K562 (cell line): ENCODE measurements at regions not wholly inside any gene's neighbourhood (a gene's known extent, or its start where the extent isn't known, plus 50 kb on each side); places are given as distances from the start of the nearest gene placed in this dataset.

Source experiments
- CBX5 ChIP-seq: IDR thresholded peaks from 2 replicates; pipeline ENCODE4 v1.6.1; 2014; ENCODE audit warnings: low read depth, borderline replicate concordance
- FOS ChIP-seq: IDR thresholded peaks from 3 replicates; pipeline ENCODE4 v1.6.1; 2011; ENCODE audit not compliant: insufficient read length; ENCODE audit errors: extremely low read depth
- KDM1A ChIP-seq, 2 experiments: fragments of 450-650 bp; IDR thresholded peaks; 2 replicates each; pipeline ENCODE4 v1.6.1; 2016; ENCODE audit warnings: mild to moderate bottlenecking in 2 of 2
- MAFF ChIP-seq: IDR thresholded peaks from 2 replicates; pipeline ENCODE4 v1.6.1; 2012; ENCODE audit warnings: low read length, improper control_type of control experiment
- MECOM ChIP-seq: fragments of 250-450 bp; sonication (Bioruptor Pico); IDR thresholded peaks from 2 replicates; pipeline ENCODE4 v1.8.0; 2022; ENCODE audit warnings: inconsistent platforms
- MIER1 ChIP-seq: fragments of 450-650 bp; IDR thresholded peaks from 2 replicates; pipeline ENCODE4 v1.6.1; 2016; ENCODE audit warnings: antibody characterized with exemption, mild to moderate bottlenecking, low read depth
- NFRKB ChIP-seq: fragments of 450-650 bp; IDR thresholded peaks from 2 replicates; pipeline ENCODE4 v1.6.1; 2016; ENCODE audit warnings: low read depth
- SNRNP70 ChIP-seq: fragments of 200-400 bp; formaldehyde crosslinking; optimal IDR thresholded peaks from 2 replicates; pipeline ENCODE3; 2017; ENCODE audit warnings: low read depth, low read length
- ZNF282 ChIP-seq: sonication (generic); formaldehyde crosslinking; IDR thresholded peaks from 2 replicates; pipeline ENCODE4 v1.8.1; 2023; ENCODE audit warnings: missing genetic modification reagents
- TF ChIP-seq, protein P1 (sequence below): fragments of 450-650 bp; IDR thresholded peaks from 2 replicates; pipeline ENCODE4 v1.6.1; 2016; ENCODE audit warnings: mild to moderate bottlenecking, moderate library complexity
- TF ChIP-seq, protein P2 (sequence below): sonication (generic); formaldehyde crosslinking; IDR thresholded peaks from 2 replicates; pipeline ENCODE4 v1.8.0; 2022; ENCODE audit warnings: mild to moderate bottlenecking, low read depth, missing genetic modification reagents
- TF ChIP-seq, protein P3 (sequence below): sonication (generic); formaldehyde crosslinking; IDR thresholded peaks from 2 replicates; pipeline ENCODE4 v1.8.1; 2023; ENCODE audit warnings: mild to moderate bottlenecking, missing genetic modification reagents

- TF ChIP-seq, protein P1, sequence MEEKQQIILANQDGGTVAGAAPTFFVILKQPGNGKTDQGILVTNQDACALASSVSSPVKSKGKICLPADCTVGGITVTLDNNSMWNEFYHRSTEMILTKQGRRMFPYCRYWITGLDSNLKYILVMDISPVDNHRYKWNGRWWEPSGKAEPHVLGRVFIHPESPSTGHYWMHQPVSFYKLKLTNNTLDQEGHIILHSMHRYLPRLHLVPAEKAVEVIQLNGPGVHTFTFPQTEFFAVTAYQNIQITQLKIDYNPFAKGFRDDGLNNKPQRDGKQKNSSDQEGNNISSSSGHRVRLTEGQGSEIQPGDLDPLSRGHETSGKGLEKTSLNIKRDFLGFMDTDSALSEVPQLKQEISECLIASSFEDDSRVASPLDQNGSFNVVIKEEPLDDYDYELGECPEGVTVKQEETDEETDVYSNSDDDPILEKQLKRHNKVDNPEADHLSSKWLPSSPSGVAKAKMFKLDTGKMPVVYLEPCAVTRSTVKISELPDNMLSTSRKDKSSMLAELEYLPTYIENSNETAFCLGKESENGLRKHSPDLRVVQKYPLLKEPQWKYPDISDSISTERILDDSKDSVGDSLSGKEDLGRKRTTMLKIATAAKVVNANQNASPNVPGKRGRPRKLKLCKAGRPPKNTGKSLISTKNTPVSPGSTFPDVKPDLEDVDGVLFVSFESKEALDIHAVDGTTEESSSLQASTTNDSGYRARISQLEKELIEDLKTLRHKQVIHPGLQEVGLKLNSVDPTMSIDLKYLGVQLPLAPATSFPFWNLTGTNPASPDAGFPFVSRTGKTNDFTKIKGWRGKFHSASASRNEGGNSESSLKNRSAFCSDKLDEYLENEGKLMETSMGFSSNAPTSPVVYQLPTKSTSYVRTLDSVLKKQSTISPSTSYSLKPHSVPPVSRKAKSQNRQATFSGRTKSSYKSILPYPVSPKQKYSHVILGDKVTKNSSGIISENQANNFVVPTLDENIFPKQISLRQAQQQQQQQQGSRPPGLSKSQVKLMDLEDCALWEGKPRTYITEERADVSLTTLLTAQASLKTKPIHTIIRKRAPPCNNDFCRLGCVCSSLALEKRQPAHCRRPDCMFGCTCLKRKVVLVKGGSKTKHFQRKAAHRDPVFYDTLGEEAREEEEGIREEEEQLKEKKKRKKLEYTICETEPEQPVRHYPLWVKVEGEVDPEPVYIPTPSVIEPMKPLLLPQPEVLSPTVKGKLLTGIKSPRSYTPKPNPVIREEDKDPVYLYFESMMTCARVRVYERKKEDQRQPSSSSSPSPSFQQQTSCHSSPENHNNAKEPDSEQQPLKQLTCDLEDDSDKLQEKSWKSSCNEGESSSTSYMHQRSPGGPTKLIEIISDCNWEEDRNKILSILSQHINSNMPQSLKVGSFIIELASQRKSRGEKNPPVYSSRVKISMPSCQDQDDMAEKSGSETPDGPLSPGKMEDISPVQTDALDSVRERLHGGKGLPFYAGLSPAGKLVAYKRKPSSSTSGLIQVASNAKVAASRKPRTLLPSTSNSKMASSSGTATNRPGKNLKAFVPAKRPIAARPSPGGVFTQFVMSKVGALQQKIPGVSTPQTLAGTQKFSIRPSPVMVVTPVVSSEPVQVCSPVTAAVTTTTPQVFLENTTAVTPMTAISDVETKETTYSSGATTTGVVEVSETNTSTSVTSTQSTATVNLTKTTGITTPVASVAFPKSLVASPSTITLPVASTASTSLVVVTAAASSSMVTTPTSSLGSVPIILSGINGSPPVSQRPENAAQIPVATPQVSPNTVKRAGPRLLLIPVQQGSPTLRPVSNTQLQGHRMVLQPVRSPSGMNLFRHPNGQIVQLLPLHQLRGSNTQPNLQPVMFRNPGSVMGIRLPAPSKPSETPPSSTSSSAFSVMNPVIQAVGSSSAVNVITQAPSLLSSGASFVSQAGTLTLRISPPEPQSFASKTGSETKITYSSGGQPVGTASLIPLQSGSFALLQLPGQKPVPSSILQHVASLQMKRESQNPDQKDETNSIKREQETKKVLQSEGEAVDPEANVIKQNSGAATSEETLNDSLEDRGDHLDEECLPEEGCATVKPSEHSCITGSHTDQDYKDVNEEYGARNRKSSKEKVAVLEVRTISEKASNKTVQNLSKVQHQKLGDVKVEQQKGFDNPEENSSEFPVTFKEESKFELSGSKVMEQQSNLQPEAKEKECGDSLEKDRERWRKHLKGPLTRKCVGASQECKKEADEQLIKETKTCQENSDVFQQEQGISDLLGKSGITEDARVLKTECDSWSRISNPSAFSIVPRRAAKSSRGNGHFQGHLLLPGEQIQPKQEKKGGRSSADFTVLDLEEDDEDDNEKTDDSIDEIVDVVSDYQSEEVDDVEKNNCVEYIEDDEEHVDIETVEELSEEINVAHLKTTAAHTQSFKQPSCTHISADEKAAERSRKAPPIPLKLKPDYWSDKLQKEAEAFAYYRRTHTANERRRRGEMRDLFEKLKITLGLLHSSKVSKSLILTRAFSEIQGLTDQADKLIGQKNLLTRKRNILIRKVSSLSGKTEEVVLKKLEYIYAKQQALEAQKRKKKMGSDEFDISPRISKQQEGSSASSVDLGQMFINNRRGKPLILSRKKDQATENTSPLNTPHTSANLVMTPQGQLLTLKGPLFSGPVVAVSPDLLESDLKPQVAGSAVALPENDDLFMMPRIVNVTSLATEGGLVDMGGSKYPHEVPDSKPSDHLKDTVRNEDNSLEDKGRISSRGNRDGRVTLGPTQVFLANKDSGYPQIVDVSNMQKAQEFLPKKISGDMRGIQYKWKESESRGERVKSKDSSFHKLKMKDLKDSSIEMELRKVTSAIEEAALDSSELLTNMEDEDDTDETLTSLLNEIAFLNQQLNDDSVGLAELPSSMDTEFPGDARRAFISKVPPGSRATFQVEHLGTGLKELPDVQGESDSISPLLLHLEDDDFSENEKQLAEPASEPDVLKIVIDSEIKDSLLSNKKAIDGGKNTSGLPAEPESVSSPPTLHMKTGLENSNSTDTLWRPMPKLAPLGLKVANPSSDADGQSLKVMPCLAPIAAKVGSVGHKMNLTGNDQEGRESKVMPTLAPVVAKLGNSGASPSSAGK = no peak
- TF ChIP-seq SNRNP70 = no peak
- no peak for TF ChIP-seq MIER1
- no peak for TF ChIP-seq MAFF
- no peak for TF ChIP-seq FOS
- no peak for TF ChIP-seq NFRKB
- TF ChIP-seq, protein P2, sequence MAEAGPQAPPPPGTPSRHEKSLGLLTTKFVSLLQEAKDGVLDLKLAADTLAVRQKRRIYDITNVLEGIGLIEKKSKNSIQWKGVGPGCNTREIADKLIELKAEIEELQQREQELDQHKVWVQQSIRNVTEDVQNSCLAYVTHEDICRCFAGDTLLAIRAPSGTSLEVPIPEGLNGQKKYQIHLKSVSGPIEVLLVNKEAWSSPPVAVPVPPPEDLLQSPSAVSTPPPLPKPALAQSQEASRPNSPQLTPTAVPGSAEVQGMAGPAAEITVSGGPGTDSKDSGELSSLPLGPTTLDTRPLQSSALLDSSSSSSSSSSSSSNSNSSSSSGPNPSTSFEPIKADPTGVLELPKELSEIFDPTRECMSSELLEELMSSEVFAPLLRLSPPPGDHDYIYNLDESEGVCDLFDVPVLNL (CRISPR knock-in tag) = no peak
- TF ChIP-seq, protein P3, sequence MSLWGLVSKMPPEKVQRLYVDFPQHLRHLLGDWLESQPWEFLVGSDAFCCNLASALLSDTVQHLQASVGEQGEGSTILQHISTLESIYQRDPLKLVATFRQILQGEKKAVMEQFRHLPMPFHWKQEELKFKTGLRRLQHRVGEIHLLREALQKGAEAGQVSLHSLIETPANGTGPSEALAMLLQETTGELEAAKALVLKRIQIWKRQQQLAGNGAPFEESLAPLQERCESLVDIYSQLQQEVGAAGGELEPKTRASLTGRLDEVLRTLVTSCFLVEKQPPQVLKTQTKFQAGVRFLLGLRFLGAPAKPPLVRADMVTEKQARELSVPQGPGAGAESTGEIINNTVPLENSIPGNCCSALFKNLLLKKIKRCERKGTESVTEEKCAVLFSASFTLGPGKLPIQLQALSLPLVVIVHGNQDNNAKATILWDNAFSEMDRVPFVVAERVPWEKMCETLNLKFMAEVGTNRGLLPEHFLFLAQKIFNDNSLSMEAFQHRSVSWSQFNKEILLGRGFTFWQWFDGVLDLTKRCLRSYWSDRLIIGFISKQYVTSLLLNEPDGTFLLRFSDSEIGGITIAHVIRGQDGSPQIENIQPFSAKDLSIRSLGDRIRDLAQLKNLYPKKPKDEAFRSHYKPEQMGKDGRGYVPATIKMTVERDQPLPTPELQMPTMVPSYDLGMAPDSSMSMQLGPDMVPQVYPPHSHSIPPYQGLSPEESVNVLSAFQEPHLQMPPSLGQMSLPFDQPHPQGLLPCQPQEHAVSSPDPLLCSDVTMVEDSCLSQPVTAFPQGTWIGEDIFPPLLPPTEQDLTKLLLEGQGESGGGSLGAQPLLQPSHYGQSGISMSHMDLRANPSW (CRISPR knock-in tag) = no peak
- TF ChIP-seq MECOM (CRISPR knock-in tag) = no peak
- no peak for TF ChIP-seq CBX5
- no peak for TF ChIP-seq KDM1A (IDR thresholded peaks at IDR 0.05)
- peak; percentile 52; the same call in 1 of the 2 replicates for TF ChIP-seq ZNF282
These were observed 54.1 kb upstream of the SAMD11 start (continued) for GRCh38 chr1:869499-870244.
